ENCODE measurements at regions not wholly inside any gene's neighbourhood (a gene's known extent, or its start where the extent isn't known, plus 50 kb on each side); places are given as distances from the start of the nearest gene placed in this dataset.

GRCh38 chr20:4415281-4415680, 166.2 kb upstream of the ADRA1D start:
- Histone ChIP-seq H3K9me3 (no peaks in the 10 kb centered on the region), H3K4me1 (ENCODE audit: control insufficient read depth in 1 of 2, insufficient read depth in 2 of 2, low read depth in 1 of 2, low read length in 1 of 2) (no peaks in the 10 kb centered on the region), H2AFZ (ENCODE audit: low read depth) (no peak overlapping the region), H3K4me3 (ENCODE audit: low read depth in 2 of 2, low read length in 1 of 2) (no peak overlapping the region), H3K9ac (no peak overlapping the region), H3K9me2 (no peaks in the 10 kb centered on the region), H3K27ac (ENCODE audit: low read depth in 2 of 2, low read length in 1 of 2) (no peak overlapping the region), H3K27me3 (ENCODE audit: insufficient read depth) (no peaks in the 10 kb centered on the region), H4K20me1 (ENCODE audit: insufficient read depth) (no peaks in the 10 kb centered on the region), H3F3A (replicated peaks; ENCODE audit: insufficient read depth) (no peaks in the 10 kb centered on the region), H3K79me2 (ENCODE audit: insufficient read depth) (no peaks in the 10 kb centered on the region), H3K36me3 (replicated peaks in 1 of 2; ENCODE audit: control insufficient read depth in 1 of 2, insufficient read depth in 2 of 2, low read length in 1 of 2) (no peaks in the 10 kb centered on the region), H3K4me2 (no peak overlapping the region)
- TF ChIP-seq JUND (IDR thresholded peaks at IDR 0.05), result no peak
- ChIA-PET CTCF (no interaction called here), POLR2A (no interaction called here)
- DNase-seq, result no peak
- 20% methylated on average over 5 of the region's 5 CpGs for WGBS (ENCODE audit: low lambda C conversion rate)

- 23% methylated on average over 8 of the region's 8 CpGs for WGBS (ENCODE audit: low lambda C conversion rate)
Measured at GRCh38 chr20:4413314-4414049, 164.4 kb upstream of the ADRA1D start.

GRCh38 chr20:4412216-4412615, 163.1 kb upstream of the ADRA1D start:
- DNase-seq, result no peak
- H3K4me1 ChIP-seq (ENCODE audit: control insufficient read depth in 1 of 2, insufficient read depth in 2 of 2, low read depth in 1 of 2, low read length in 1 of 2), result 0 out of 4 replicates have a peak, but pooled peaks cover 0 to under 1% of the 10 kb centered on the region in 2 experiments
- H3F3A ChIP-seq (replicated peaks; ENCODE audit: insufficient read depth), result no peaks in the 10 kb centered on the region
- H3K27ac ChIP-seq (ENCODE audit: low read depth in 2 of 2, low read length in 1 of 2), result no peak overlapping the region
- no peaks in the 10 kb centered on the region for H3K9me2 ChIP-seq
- H3K4me2 ChIP-seq, result no peak overlapping the region
- WGBS (ENCODE audit: low lambda C conversion rate), result 45% methylated on average over 1 of the region's 1 CpG
- H3K4me3 ChIP-seq (ENCODE audit: low read depth in 2 of 2, low read length in 1 of 2), result no peak overlapping the region
- TF ChIP-seq ZBTB33 (IDR thresholded peaks at IDR 0.05; ENCODE audit: borderline replicate concordance, low read depth) (no peak), RFX5 (IDR thresholded peaks at IDR 0.05; ENCODE audit: low read length) (no peak)
- no peaks in the 10 kb centered on the region for H3K79me2 ChIP-seq (ENCODE audit: insufficient read depth)
- POLR2A ChIA-PET, result no interaction called here
- H4K20me1 ChIP-seq (ENCODE audit: insufficient read depth), result no peaks in the 10 kb centered on the region
- no peak overlapping the region for H3K9ac ChIP-seq
- no peaks in the 10 kb centered on the region for H3K9me3 ChIP-seq
- H3K27me3 ChIP-seq (ENCODE audit: insufficient read depth), result no peaks in the 10 kb centered on the region
- no peak overlapping the region for H2AFZ ChIP-seq (ENCODE audit: low read depth)
- CTCF ChIA-PET, result no interaction called here
- H3K36me3 ChIP-seq (replicated peaks in 1 of 2; ENCODE audit: control insufficient read depth in 1 of 2, insufficient read depth in 2 of 2, low read length in 1 of 2), result no peaks in the 10 kb centered on the region

More at GRCh38 chr20:4413314-4414049, 164.4 kb upstream of the ADRA1D start:
- no peak for TF ChIP-seq YY1 (IDR thresholded peaks at IDR 0.05; ENCODE audit: low read depth)
- no peak for TF ChIP-seq SMC3 (IDR thresholded peaks at IDR 0.05; ENCODE audit: low read depth, low read length)
- TF ChIP-seq RCOR1 (IDR thresholded peaks at IDR 0.05; ENCODE audit: low read length), result no peak
- TF ChIP-seq GATA2 (CRISPR knock-in tag; IDR thresholded peaks at IDR 0.05), result no peak
- TF ChIP-seq RXRA (IDR thresholded peaks at IDR 0.05; ENCODE audit: borderline replicate concordance, low read depth), result no peak
- TF ChIP-seq TAF1 (IDR thresholded peaks at IDR 0.05; ENCODE audit: borderline replicate concordance, low read depth, low read length), result no peak
- no peak for TF ChIP-seq TCF12 (IDR thresholded peaks at IDR 0.05)
- no peak for TF ChIP-seq TEAD4 (IDR thresholded peaks at IDR 0.05; ENCODE audit: borderline replicate concordance, insufficient read depth)
- no peak for TF ChIP-seq JUND (IDR thresholded peaks at IDR 0.05)
- TF ChIP-seq FOXM1 (IDR thresholded peaks at IDR 0.05; ENCODE audit: low read depth), result no peak
- TF ChIP-seq USF2 (IDR thresholded peaks at IDR 0.05; ENCODE audit: borderline replicate concordance, low read depth, low read length), result no peak
- H3K79me2 ChIP-seq (ENCODE audit: insufficient read depth), result no peaks in the 10 kb centered on the region
- DNase-seq, result no peak
- no peaks in the 10 kb centered on the region for H4K20me1 ChIP-seq (ENCODE audit: insufficient read depth)
- no peaks in the 10 kb centered on the region for H3K36me3 ChIP-seq (replicated peaks in 1 of 2; ENCODE audit: control insufficient read depth in 1 of 2, insufficient read depth in 2 of 2, low read length in 1 of 2)
- CTCF ChIA-PET, result no interaction called here
- H2AFZ ChIP-seq (ENCODE audit: low read depth), result no peak overlapping the region
- H3K4me3 ChIP-seq (ENCODE audit: low read depth in 2 of 2, low read length in 1 of 2), result no peak overlapping the region
- no peaks in the 10 kb centered on the region for H3K27me3 ChIP-seq (ENCODE audit: insufficient read depth)
- H3K4me2 ChIP-seq, result no peak overlapping the region
- H3K9me3 ChIP-seq, result no peaks in the 10 kb centered on the region
- no peaks in the 10 kb centered on the region for H3K4me1 ChIP-seq (ENCODE audit: control insufficient read depth in 1 of 2, insufficient read depth in 2 of 2, low read depth in 1 of 2, low read length in 1 of 2)
- POLR2A ChIA-PET, result no interaction called here
- H3K9me2 ChIP-seq, result no peaks in the 10 kb centered on the region
- no peak overlapping the region for H3K27ac ChIP-seq (ENCODE audit: low read depth in 2 of 2, low read length in 1 of 2)
- H3F3A ChIP-seq (replicated peaks; ENCODE audit: insufficient read depth), result no peaks in the 10 kb centered on the region
- no peak overlapping the region for H3K9ac ChIP-seq

Data from SK-N-SH (cell line).